ENCODE measurements at regions not wholly inside any gene's neighbourhood (a gene's known extent, or its start where the extent isn't known, plus 50 kb on each side); places are given as distances from the start of the nearest gene placed in this dataset.

GRCh38 chr14:61640158-61641136 lies 54.9 kb upstream of the HIF1A start:
- TF ChIP-seq POLR2A (IDR thresholded peaks at IDR 0.05; ENCODE audit: low read depth, low read length) (no peak), PAX5 (IDR thresholded peaks at IDR 0.05; ENCODE audit: insufficient read depth, low read length, severe bottlenecking) (no peak), POLR2AphosphoS5 (IDR thresholded peaks at IDR 0.05; ENCODE audit: low read depth, low read length) (no peak), TAF1 (IDR thresholded peaks at IDR 0.05; ENCODE audit: low read depth, low read length) (no peak), SPI1 (IDR thresholded peaks at IDR 0.05; ENCODE audit: low read depth, low read length) (no peak), POU2F2 (IDR thresholded peaks at IDR 0.05; ENCODE audit: low read depth, low read length) (no peak)
